Thyroid gland (tissue), 4 donors: ENCODE measurements at regions not wholly inside any gene's neighbourhood (a gene's known extent, or its start where the extent isn't known, plus 50 kb on each side); places are given as distances from the start of the nearest gene placed in this dataset.
"Not testable (repeated sequence)": the region's sequence is repeated elsewhere in the genome, so short reads cannot be mapped to it uniquely, and the experiment has no call there.

Experiments
- DNase-seq, 2 donors: peaks; one replicate each; pipeline ENCODE4 v3.0.0-alpha.2; 2019
- H3K27ac ChIP-seq, 3 donors: fragments of 200-600 bp; sonication (generic); 1 replicate in 2 of 3; 2 replicates in 1 of 3; pipeline ENCODE4 v1.5.1; 2016 to 2019; ENCODE audit warnings: mild to moderate bottlenecking in 1 of 3, moderate library complexity in 1 of 3
- H3K27me3 ChIP-seq: fragments of 200-600 bp; sonication (generic); one replicate; pipeline ENCODE4 v1.5.1; 2019
- H3K36me3 ChIP-seq, 2 donors: fragments of 200-600 bp; sonication (generic); one replicate each; pipeline ENCODE4 v1.5.1; 2016 to 2019
- H3K4me1 ChIP-seq, 2 donors: fragments of 200-600 bp; sonication (generic); one replicate each; pipeline ENCODE4 v1.5.1; 2017 to 2019
- H3K4me3 ChIP-seq, 3 donors: fragments of 200-600 bp; sonication (generic); replicated peaks in 1 of 3; 1 replicate in 2 of 3; 2 replicates in 1 of 3; pipeline ENCODE4 v1.5.1; 2016; ENCODE audit warnings: mild to moderate bottlenecking in 1 of 3
- H3K9me3 ChIP-seq: fragments of 200-600 bp; sonication (generic); one replicate; pipeline ENCODE4 v1.5.1; 2017
- CTCF ChIP-seq, 6 experiments: fragments of 200-600 bp in 3 of 6; fragments of 450-650 bp in 3 of 6; sonication (generic) in 3 of 6; IDR thresholded peaks; one replicate each; pipeline ENCODE4 v1.5.1; 2016 to 2019; ENCODE audit warnings: antibody characterized with exemption in 6 of 6, mild to moderate bottlenecking in 2 of 6, inconsistent platforms in 1 of 6, moderate library complexity in 1 of 6
- POLR2A ChIP-seq, 2 donors: fragments of 450-650 bp; IDR thresholded peaks; one replicate each; pipeline ENCODE4 v1.6.1; 2017; ENCODE audit warnings: antibody characterized with exemption in 2 of 2, mild to moderate bottlenecking in 2 of 2, moderate library complexity in 1 of 2
- WGBS, 2 donors: methylation state at CpG; one replicate each; pipeline ENCODE4 v1.1.5; 2017; 5-methylcytosine and 5-hydroxymethylcytosine counted together
- intact Hi-C: fragments of 100-400 bp; cut with DNase I; formaldehyde crosslinking; loops from one replicate; pipeline ENCODE4 v1.15.1; 2023

- no peaks in the 10 kb centered on the region for H3K36me3 ChIP-seq
- intact Hi-C loops, result no loop called here
- no peak for TF ChIP-seq POLR2A (IDR thresholded peaks at IDR 0.05)
- TF ChIP-seq CTCF (IDR thresholded peaks at IDR 0.05), result no peak
These were observed 270.5 kb downstream of the BCAT1 start for GRCh38 chr12:24678436-24678835.

GRCh38 chr12:24668563-24668962 lies 280.3 kb downstream of the BCAT1 start:
- Histone ChIP-seq H3K27ac (no peak overlapping the region), H3K9me3 (no peaks in the 10 kb centered on the region), H3K36me3 (no peaks in the 10 kb centered on the region), H3K4me1 (no peaks in the 10 kb centered on the region), H3K27me3 (no peaks in the 10 kb centered on the region), H3K4me3 (no peak overlapping the region)
- TF ChIP-seq POLR2A (IDR thresholded peaks at IDR 0.05) (no peak), CTCF (IDR thresholded peaks at IDR 0.05) (no peak)
- DNase-seq, result no peak
- WGBS, 2 donors, result 45 to 73% methylated on average over 2 of the region's 2 CpGs
- intact Hi-C loops, result no loop called here

More at GRCh38 chr12:24678436-24678835, 270.5 kb downstream of the BCAT1 start:
- no peaks in the 10 kb centered on the region for H3K27me3 ChIP-seq
- no peak overlapping the region for H3K4me3 ChIP-seq
- 51 to 53% methylated on average over 2 of the region's 2 CpGs for WGBS, 2 donors
- no peak overlapping the region for H3K27ac ChIP-seq
- no peaks in the 10 kb centered on the region for H3K4me1 ChIP-seq
- no peaks in the 10 kb centered on the region for H3K9me3 ChIP-seq
- DNase-seq, result no peak

GRCh38 chr12:24664161-24664880 lies 284.6 kb downstream of the BCAT1 start:
- H3K27ac ChIP-seq, result no peak overlapping the region
- intact Hi-C loops, result no loop called here
- no peak for TF ChIP-seq POLR2A (IDR thresholded peaks at IDR 0.05)
- TF ChIP-seq CTCF (IDR thresholded peaks at IDR 0.05), result no peak
- WGBS, 2 donors, result 91 to 94% methylated on average over 9 of the region's 9 CpGs
- H3K9me3 ChIP-seq, result no peaks in the 10 kb centered on the region
- H3K27me3 ChIP-seq, result no peaks in the 10 kb centered on the region
- H3K4me1 ChIP-seq, result peaks cover 0 to 8% of the 10 kb centered on the region in 2 donors
- no peak for DNase-seq
- H3K36me3 ChIP-seq, result no peaks in the 10 kb centered on the region
- H3K4me3 ChIP-seq, result no peak overlapping the region

DNA sequence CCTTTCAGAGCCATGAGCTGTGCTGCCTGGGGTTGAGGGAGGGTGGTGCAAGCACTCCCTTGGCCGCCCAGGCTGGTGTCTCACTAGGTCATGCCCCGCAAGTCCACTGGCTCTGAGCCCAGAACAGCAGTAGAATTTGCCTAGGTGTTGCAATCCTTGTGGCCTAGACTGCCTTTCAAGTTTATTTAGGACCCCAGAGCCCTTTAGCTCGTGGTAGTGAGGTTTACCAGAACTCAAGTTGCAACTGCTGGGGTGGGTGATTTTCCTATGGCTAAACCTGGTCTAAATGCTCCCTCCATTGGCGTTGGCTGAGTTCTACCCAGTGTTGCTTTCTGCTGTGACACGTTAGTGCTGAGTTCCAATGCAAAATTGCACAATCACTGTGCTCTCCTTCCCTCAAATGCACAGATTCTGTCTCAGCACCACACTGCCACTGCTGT lies 287.2 kb downstream of the BCAT1 start:
- Histone ChIP-seq H3K27ac (peak overlapping the region in 2 of 3 donors; percentile 4 to 8), H3K27me3 (no peaks in the 10 kb centered on the region), H3K9me3 (no peaks in the 10 kb centered on the region), H3K4me1 (peaks cover 0 to 8% of the 10 kb centered on the region in 2 donors), H3K4me3 (no peak overlapping the region), H3K36me3 (no peaks in the 10 kb centered on the region)
- TF ChIP-seq CTCF (IDR thresholded peaks at IDR 0.05) (no peak), POLR2A (IDR thresholded peaks at IDR 0.05) (no peak)
- WGBS, 2 donors, result 18 to 30% methylated on average over 5 of the region's 5 CpGs
- intact Hi-C loops, result no loop called here
- peak; percentile 92 for DNase-seq

- 97 to 98% methylated on average over 1 of the region's 1 CpG for WGBS, 2 donors
- TF ChIP-seq POLR2A (IDR thresholded peaks at IDR 0.05), result no peak
- no peak for TF ChIP-seq CTCF (IDR thresholded peaks at IDR 0.05)
- intact Hi-C loops, result no loop called here
- no peak for DNase-seq
- Histone ChIP-seq H3K4me3 (no peak overlapping the region), H3K27me3 (no peaks in the 10 kb centered on the region), H3K27ac (no peak overlapping the region), H3K9me3 (no peaks in the 10 kb centered on the region), H3K4me1 (peaks cover 0 to 8% of the 10 kb centered on the region in 2 donors), H3K36me3 (no peaks in the 10 kb centered on the region)
These were observed 289.9 kb downstream of the BCAT1 start for GRCh38 chr12:24659016-24659415.

DNA sequence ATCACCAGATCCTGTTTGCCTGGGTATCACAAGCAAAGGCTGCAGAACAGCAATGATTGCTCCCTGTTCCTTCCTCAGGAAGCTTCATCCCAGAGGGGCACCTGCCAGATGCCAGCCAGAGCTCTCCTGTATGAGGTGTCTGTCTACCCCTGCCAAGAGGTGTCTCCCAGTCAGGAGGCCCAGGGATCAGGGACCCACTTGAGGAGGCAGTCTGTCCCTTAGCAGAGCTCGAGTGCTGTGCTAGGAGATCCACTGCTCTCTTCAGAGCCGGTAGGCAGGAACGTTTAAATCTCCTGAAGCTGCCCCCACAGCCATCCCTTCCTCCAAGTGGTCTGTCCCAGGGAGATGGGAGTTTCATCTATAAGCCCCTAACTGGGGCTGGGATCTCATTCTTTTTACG lies 294.6 kb downstream of the BCAT1 start:
- intact Hi-C loops, H3K36me3 ChIP-seq, H3K27me3 ChIP-seq, H3K27ac ChIP-seq, H3K9me3 ChIP-seq, DNase-seq, H3K4me3 ChIP-seq, H3K4me1 ChIP-seq: not testable (repeated sequence)
- 86 to 90% methylated on average over 3 to 4 of the region's 4 CpGs for WGBS, 2 donors
